ENCODE measurements at regions not wholly inside any gene's neighbourhood (a gene's known extent, or its start where the extent isn't known, plus 50 kb on each side); places are given as distances from the start of the nearest gene placed in this dataset.

- H3K4me3 ChIP-seq (ENCODE audit: low read length): no peak overlapping the region
- H3K36me3 ChIP-seq (ENCODE audit: control insufficient read depth, insufficient read depth, low read length): no peaks in the 10 kb centered on the region
- no peak overlapping the region for H3K27ac ChIP-seq (ENCODE audit: low read length)
- no peaks in the 10 kb centered on the region for H3K9me3 ChIP-seq (ENCODE audit: control insufficient read depth, insufficient read depth, low read length)
- no peaks in the 10 kb centered on the region for H3K27me3 ChIP-seq (ENCODE audit: control insufficient read depth, insufficient read depth, low read length)
- no peak for DNase-seq (ENCODE audit: low read depth, low spot score)
- WGBS (ENCODE audit: insufficient coverage, insufficient read length): no CpG with 5 or more reads among the region's 2 CpGs
- no peaks in the 10 kb centered on the region for H3K4me1 ChIP-seq (ENCODE audit: control insufficient read depth, insufficient read depth, low read length)
Observed at GRCh38 chr10:4252701-4253100, 467.7 kb upstream of the KLF6 start.

DNA sequence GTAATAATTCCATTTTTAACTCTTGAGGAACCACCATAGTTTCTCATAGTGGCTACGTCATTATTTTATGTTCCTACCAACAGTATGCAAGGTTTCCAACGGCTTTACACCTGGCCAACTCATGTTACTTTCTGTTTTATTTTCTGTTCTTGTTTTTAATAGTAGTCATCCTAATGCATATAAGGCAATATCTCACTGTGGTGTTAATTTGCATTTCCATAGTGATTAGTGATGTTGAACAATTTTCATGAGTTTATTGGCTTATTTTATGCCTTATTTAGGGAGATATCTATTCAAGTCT, 465.5 kb upstream of the KLF6 start:
- Histone ChIP-seq H3K4me1 (ENCODE audit: control insufficient read depth, insufficient read depth, low read length) (no peaks in the 10 kb centered on the region), H3K27me3 (ENCODE audit: control insufficient read depth, insufficient read depth, low read length) (no peaks in the 10 kb centered on the region), H3K4me3 (ENCODE audit: low read length) (no peak overlapping the region), H3K27ac (ENCODE audit: low read length) (no peak overlapping the region), H3K9me3 (ENCODE audit: control insufficient read depth, insufficient read depth, low read length) (no peaks in the 10 kb centered on the region), H3K36me3 (ENCODE audit: control insufficient read depth, insufficient read depth, low read length) (no peaks in the 10 kb centered on the region)
- DNase-seq (ENCODE audit: low read depth, low spot score): no peak
- no CpG with 5 or more reads among the region's 2 CpGs for WGBS (ENCODE audit: insufficient coverage, insufficient read length)

- no peaks in the 10 kb centered on the region for H3K9me3 ChIP-seq (ENCODE audit: control insufficient read depth, insufficient read depth, low read length)
- no peaks in the 10 kb centered on the region for H3K4me1 ChIP-seq (ENCODE audit: control insufficient read depth, insufficient read depth, low read length)
- H3K27me3 ChIP-seq (ENCODE audit: control insufficient read depth, insufficient read depth, low read length): no peaks in the 10 kb centered on the region
- no peaks in the 10 kb centered on the region for H3K36me3 ChIP-seq (ENCODE audit: control insufficient read depth, insufficient read depth, low read length)
- H3K4me3 ChIP-seq (ENCODE audit: low read length): no peak overlapping the region
- H3K27ac ChIP-seq (ENCODE audit: low read length): no peak overlapping the region
- no CpG with 5 or more reads among the region's 4 CpGs for WGBS (ENCODE audit: insufficient coverage, insufficient read length)
- no peak for DNase-seq (ENCODE audit: low read depth, low spot score)
Observed at GRCh38 chr10:4249841-4250586, 465.0 kb upstream of the KLF6 start.

DNA sequence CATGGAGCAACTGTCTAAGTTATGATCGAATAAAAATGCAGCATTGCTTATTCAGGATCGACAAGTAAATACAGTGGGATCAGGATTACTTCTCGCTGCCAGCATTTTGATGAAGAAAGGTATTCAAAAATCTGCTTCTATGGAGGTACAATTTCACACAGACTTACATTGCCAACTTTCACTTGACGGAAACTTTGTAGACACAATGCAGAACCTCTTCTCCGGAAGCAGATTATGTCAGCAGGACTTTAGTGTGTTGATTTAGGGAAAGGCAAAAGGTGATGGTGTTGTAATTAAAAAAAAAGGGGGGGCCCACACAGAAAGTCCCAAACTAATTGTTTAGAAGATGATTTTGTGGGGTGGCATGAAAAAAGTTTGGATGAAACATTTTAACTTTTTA, 462.4 kb upstream of the KLF6 start:
- Histone ChIP-seq H3K27ac (ENCODE audit: low read length) (no peak overlapping the region), H3K4me3 (ENCODE audit: low read length) (no peak overlapping the region), H3K27me3 (ENCODE audit: control insufficient read depth, insufficient read depth, low read length) (no peaks in the 10 kb centered on the region), H3K36me3 (ENCODE audit: control insufficient read depth, insufficient read depth, low read length) (no peaks in the 10 kb centered on the region), H3K4me1 (ENCODE audit: control insufficient read depth, insufficient read depth, low read length) (no peaks in the 10 kb centered on the region), H3K9me3 (ENCODE audit: control insufficient read depth, insufficient read depth, low read length) (no peaks in the 10 kb centered on the region)
- no CpG with 5 or more reads among the region's 5 CpGs for WGBS (ENCODE audit: insufficient coverage, insufficient read length)
- DNase-seq (ENCODE audit: low read depth, low spot score): no peak

- no peak for DNase-seq (ENCODE audit: low read depth, low spot score)
- Histone ChIP-seq H3K9me3 (ENCODE audit: control insufficient read depth, insufficient read depth, low read length) (no peaks in the 10 kb centered on the region), H3K4me1 (ENCODE audit: control insufficient read depth, insufficient read depth, low read length) (no peaks in the 10 kb centered on the region), H3K4me3 (ENCODE audit: low read length) (no peak overlapping the region), H3K27me3 (ENCODE audit: control insufficient read depth, insufficient read depth, low read length) (no peaks in the 10 kb centered on the region), H3K27ac (ENCODE audit: low read length) (no peak overlapping the region), H3K36me3 (ENCODE audit: control insufficient read depth, insufficient read depth, low read length) (no peaks in the 10 kb centered on the region)
- WGBS (ENCODE audit: insufficient coverage, insufficient read length): no CpG with 5 or more reads among the region's 4 CpGs
Observed at GRCh38 chr10:4246881-4247358, 461.9 kb upstream of the KLF6 start.

GRCh38 chr10:4243651-4244050, 458.6 kb upstream of the KLF6 start:
- no CpG with 5 or more reads among the region's 1 CpG for WGBS (ENCODE audit: insufficient coverage, insufficient read length)
- Histone ChIP-seq H3K4me3 (ENCODE audit: low read length) (no peak overlapping the region), H3K4me1 (ENCODE audit: control insufficient read depth, insufficient read depth, low read length) (no peaks in the 10 kb centered on the region; the same call in 1 of the 2 replicates), H3K27ac (ENCODE audit: low read length) (no peak overlapping the region), H3K36me3 (ENCODE audit: control insufficient read depth, insufficient read depth, low read length) (no peaks in the 10 kb centered on the region), H3K27me3 (ENCODE audit: control insufficient read depth, insufficient read depth, low read length) (no peaks in the 10 kb centered on the region), H3K9me3 (ENCODE audit: control insufficient read depth, insufficient read depth, low read length) (no peaks in the 10 kb centered on the region)
- no peak for DNase-seq (ENCODE audit: low read depth, low spot score)

GRCh38 chr10:4243169-4243568, 458.2 kb upstream of the KLF6 start:
- no peaks in the 10 kb centered on the region for H3K27me3 ChIP-seq (ENCODE audit: control insufficient read depth, insufficient read depth, low read length)
- no peaks in the 10 kb centered on the region; the same call in 1 of the 2 replicates for H3K4me1 ChIP-seq (ENCODE audit: control insufficient read depth, insufficient read depth, low read length)
- WGBS (ENCODE audit: insufficient coverage, insufficient read length): no CpG with 5 or more reads among the region's 6 CpGs
- H3K36me3 ChIP-seq (ENCODE audit: control insufficient read depth, insufficient read depth, low read length): no peaks in the 10 kb centered on the region
- no peaks in the 10 kb centered on the region for H3K9me3 ChIP-seq (ENCODE audit: control insufficient read depth, insufficient read depth, low read length)
- no peak overlapping the region for H3K4me3 ChIP-seq (ENCODE audit: low read length)
- no peak for DNase-seq (ENCODE audit: low read depth, low spot score)
- no peak overlapping the region for H3K27ac ChIP-seq (ENCODE audit: low read length)

GRCh38 chr10:4242561-4243035, 457.6 kb upstream of the KLF6 start:
- Histone ChIP-seq H3K27me3 (ENCODE audit: control insufficient read depth, insufficient read depth, low read length) (no peaks in the 10 kb centered on the region), H3K36me3 (ENCODE audit: control insufficient read depth, insufficient read depth, low read length) (no peaks in the 10 kb centered on the region), H3K27ac (ENCODE audit: low read length) (no peak overlapping the region), H3K4me1 (ENCODE audit: control insufficient read depth, insufficient read depth, low read length) (no peaks in the 10 kb centered on the region; the same call in 1 of the 2 replicates), H3K9me3 (ENCODE audit: control insufficient read depth, insufficient read depth, low read length) (no peaks in the 10 kb centered on the region), H3K4me3 (ENCODE audit: low read length) (no peak overlapping the region)
- DNase-seq (ENCODE audit: low read depth, low spot score): no peak
- no CpG with 5 or more reads among the region's 2 CpGs for WGBS (ENCODE audit: insufficient coverage, insufficient read length)

DNA sequence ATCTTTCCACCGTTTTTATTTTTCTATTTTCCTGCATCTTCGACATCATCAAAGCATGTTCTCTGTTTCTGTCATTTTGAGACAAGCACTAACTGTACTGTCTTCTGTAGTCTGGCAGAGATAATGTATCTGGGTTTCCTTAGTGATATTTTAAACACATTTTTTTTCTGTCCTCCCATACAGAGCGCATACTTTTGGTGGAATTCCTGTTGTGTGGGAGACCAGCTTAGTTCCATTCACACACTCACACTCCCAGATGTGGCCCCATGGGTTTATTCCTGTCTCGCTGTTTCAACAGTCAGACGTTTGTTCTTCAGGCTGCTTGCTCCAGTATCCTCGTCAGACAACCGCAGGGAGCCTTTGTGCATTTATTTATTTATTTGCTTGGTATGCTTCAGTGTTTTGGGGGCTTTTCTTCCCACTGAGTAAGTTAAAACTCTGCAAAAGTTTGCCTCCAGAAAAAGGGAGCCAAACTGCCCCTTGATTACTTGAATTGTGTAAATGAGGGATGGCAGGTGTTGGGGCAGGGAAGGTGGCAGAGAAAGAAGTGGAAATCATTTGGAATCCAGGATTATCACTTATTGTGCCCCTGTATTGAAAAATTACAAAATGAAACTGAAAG, 456.8 kb upstream of the KLF6 start:
- Histone ChIP-seq H3K27ac (ENCODE audit: low read length) (no peak overlapping the region), H3K4me3 (ENCODE audit: low read length) (no peak overlapping the region), H3K9me3 (ENCODE audit: control insufficient read depth, insufficient read depth, low read length) (no peaks in the 10 kb centered on the region), H3K36me3 (ENCODE audit: control insufficient read depth, insufficient read depth, low read length) (no peaks in the 10 kb centered on the region), H3K27me3 (ENCODE audit: control insufficient read depth, insufficient read depth, low read length) (no peaks in the 10 kb centered on the region), H3K4me1 (ENCODE audit: control insufficient read depth, insufficient read depth, low read length) (no peaks in the 10 kb centered on the region; the same call in 1 of the 2 replicates)
- WGBS (ENCODE audit: insufficient coverage, insufficient read length): no CpG with 5 or more reads among the region's 7 CpGs
- no peak for DNase-seq (ENCODE audit: low read depth, low spot score)

DNA sequence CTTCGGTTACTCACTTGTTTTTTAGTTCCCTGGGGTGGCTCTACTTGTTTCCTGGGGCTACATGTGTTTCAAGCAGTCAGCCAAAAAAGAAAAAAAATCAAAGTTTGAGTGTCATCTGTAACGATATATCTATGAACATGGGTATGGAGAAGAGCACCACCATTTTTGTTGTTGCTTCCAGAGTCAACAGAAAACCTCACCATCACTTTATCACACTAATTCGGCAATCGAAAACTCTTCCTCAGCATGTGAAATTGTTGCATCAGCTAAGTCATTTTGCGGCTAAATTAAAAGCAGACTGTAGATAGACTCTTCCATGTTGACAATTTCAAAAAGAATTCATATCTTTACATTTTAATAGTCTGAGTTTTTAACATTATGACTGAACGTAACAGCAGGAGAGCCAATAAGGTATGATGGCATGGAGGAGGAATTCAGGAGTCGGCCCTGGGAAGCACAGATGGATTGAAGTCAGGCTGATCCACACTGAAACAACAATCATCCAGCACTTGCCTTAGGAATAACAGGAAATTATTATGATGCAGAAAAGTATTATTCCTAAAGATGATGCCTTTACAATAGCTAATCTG, 455.7 kb upstream of the KLF6 start:
- H3K36me3 ChIP-seq (ENCODE audit: control insufficient read depth, insufficient read depth, low read length): no peaks in the 10 kb centered on the region
- no peak for DNase-seq (ENCODE audit: low read depth, low spot score)
- H3K4me3 ChIP-seq (ENCODE audit: low read length): no peak overlapping the region
- no peaks in the 10 kb centered on the region for H3K9me3 ChIP-seq (ENCODE audit: control insufficient read depth, insufficient read depth, low read length)
- H3K4me1 ChIP-seq (ENCODE audit: control insufficient read depth, insufficient read depth, low read length): no peaks in the 10 kb centered on the region; the same call in 1 of the 2 replicates
- WGBS (ENCODE audit: insufficient coverage, insufficient read length): no CpG with 5 or more reads among the region's 7 CpGs
- no peak overlapping the region for H3K27ac ChIP-seq (ENCODE audit: low read length)
- no peaks in the 10 kb centered on the region for H3K27me3 ChIP-seq (ENCODE audit: control insufficient read depth, insufficient read depth, low read length)
